HG03045 (cell line): ENCODE measurements at regions not wholly inside any gene's neighbourhood (a gene's known extent, or its start where the extent isn't known, plus 50 kb on each side); places are given as distances from the start of the nearest gene placed in this dataset.
"Not testable (repeated sequence)": the region's sequence is repeated elsewhere in the genome, so short reads cannot be mapped to it uniquely, and the experiment has no call there.

Source experiments
- ATAC-seq: cut with Tn5 transposase; IDR thresholded peaks from one replicate; pipeline ENCODE4 v1.9.1; 2021; ENCODE audit warnings: mild to moderate bottlenecking, moderate library complexity; ENCODE audit not compliant: unreplicated experiment

- no peak for ATAC-seq
Observed at GRCh38 chr2:129192117-129192516, 787.3 kb upstream of the RAB6C start.

GRCh38 chr2:129192841-129193253, 786.6 kb upstream of the RAB6C start:
- no peak for ATAC-seq

GRCh38 chr2:129193961-129194360, 785.5 kb upstream of the RAB6C start:
- no peak for ATAC-seq

GRCh38 chr2:129199501-129199900, 780.0 kb upstream of the RAB6C start:
- no peak for ATAC-seq

- ATAC-seq, result no peak
Observed at GRCh38 chr2:129201696-129202095, 777.8 kb upstream of the RAB6C start.

- no peak for ATAC-seq
Observed at GRCh38 chr2:129203331-129203730, 776.1 kb upstream of the RAB6C start.

GRCh38 chr2:129204581-129204980, 774.9 kb upstream of the RAB6C start:
- not testable (repeated sequence) for ATAC-seq

- ATAC-seq, result no peak
Observed at GRCh38 chr2:129205176-129205575, 774.3 kb upstream of the RAB6C start.

- no peak for ATAC-seq
Observed at GRCh38 chr2:129205766-129206165, 773.7 kb upstream of the RAB6C start.

- ATAC-seq, result no peak
Observed at GRCh38 chr2:129212299-129212958, 767.0 kb upstream of the RAB6C start.

- no peak for ATAC-seq
Observed at GRCh38 chr2:129224022-129224421, 755.4 kb upstream of the RAB6C start.

GRCh38 chr2:129224486-129224885, 755.0 kb upstream of the RAB6C start:
- no peak for ATAC-seq

GRCh38 chr2:129229196-129229595, 750.3 kb upstream of the RAB6C start:
- no peak for ATAC-seq

GRCh38 chr2:129229830-129230441, 749.5 kb upstream of the RAB6C start:
- ATAC-seq, result no peak

- ATAC-seq, result no peak
Observed at GRCh38 chr2:129231924-129232323, 747.5 kb upstream of the RAB6C start.

GRCh38 chr2:129233166-129233565, 746.3 kb upstream of the RAB6C start:
- no peak for ATAC-seq

GRCh38 chr2:129233751-129234406, 745.6 kb upstream of the RAB6C start:
- no peak for ATAC-seq

GRCh38 chr2:129236601-129237000, 742.9 kb upstream of the RAB6C start:
- no peak for ATAC-seq

- no peak for ATAC-seq
Observed at GRCh38 chr2:129237966-129238725, 741.3 kb upstream of the RAB6C start.

- ATAC-seq, result no peak
Observed at GRCh38 chr2:129239141-129239540, 740.3 kb upstream of the RAB6C start.

GRCh38 chr2:129240061-129240460, 739.4 kb upstream of the RAB6C start:
- ATAC-seq, result no peak

- ATAC-seq, result no peak
Observed at GRCh38 chr2:129242269-129242668, 737.2 kb upstream of the RAB6C start.
